HepG2 (cell line): ENCODE measurements at regions not wholly inside any gene's neighbourhood (a gene's known extent, or its start where the extent isn't known, plus 50 kb on each side); places are given as distances from the start of the nearest gene placed in this dataset.

Experiments
- ATAC-seq: fragments of 200-7000 bp; cut with Tn5 transposase; 3 replicates; pipeline ENCODE4 v1.9.1; 2020; ENCODE audit warnings: mild to moderate bottlenecking, moderate library complexity
- BruUV-seq: library from RNA; stranded (reverse); fragments of 400-500 nt; replicated peaks from 2 replicates; lab custom pipeline; 2021; lab: Mats Ljungman, UMichigan
- CTCF ChIA-PET: fragments of 300-600 bp; formaldehyde crosslinking; extraction: SDS; loops from one replicate; lab custom pipeline; 2021; ENCODE audit warnings: low total read pairs, inconsistent platforms, low intra/inter-chr PET ratio; lab: Yijun Ruan, JAX
- POLR2A ChIA-PET: fragments of 350-600 bp; sonication (Branson Sonifier 250); formaldehyde crosslinking; loops from one replicate; lab custom pipeline; 2020; ENCODE audit warnings: antibody characterized with exemption, inconsistent platforms; lab: Yijun Ruan, JAX
- DNase-seq: peaks from one replicate; pipeline ENCODE4 v3.0.0-alpha.2; 2015; ENCODE audit warnings: low spot score
- FAIRE-seq: peaks from 3 replicates; lab custom pipeline; 2011; peaks lifted over from hg19 to GRCh38; lab: Jason Lieb, UNC
- H2AFZ ChIP-seq: one replicate; pipeline ENCODE4 v1.6.1; 2011; ENCODE audit warnings: low read length, inconsistent platforms
- H3K27ac ChIP-seq: fragments of 300-600 bp; 3 replicates; pipeline ENCODE4 v1.8.0; 2011; ENCODE audit warnings: mixed run types, mild to moderate bottlenecking, mixed read lengths, low read length, inconsistent platforms; ENCODE audit not compliant: insufficient read depth; ENCODE audit errors: extremely low read length
- H3K27me3 ChIP-seq, 2 experiments: fragments of 200-600 bp in 1 of 2; 2 replicates in 1 of 2; 3 replicates in 1 of 2; pipeline versions ENCODE4 v1.6.0 to v1.8.0; 2011; ENCODE audit warnings: low read length in 2 of 2, mild to moderate bottlenecking in 2 of 2, moderate library complexity in 2 of 2, inconsistent platforms in 1 of 2; ENCODE audit not compliant: insufficient read depth in 2 of 2, control insufficient read depth in 1 of 2
- H3K36me3 ChIP-seq, 2 experiments: fragments of 200-600 bp in 1 of 2; replicated peaks in 1 of 2; 2 replicates in 1 of 2; 3 replicates in 1 of 2; pipeline versions ENCODE4 v1.5.1 to v1.8.0; 2011; ENCODE audit warnings: low read length in 2 of 2, inconsistent platforms in 1 of 2; ENCODE audit not compliant: insufficient read depth in 2 of 2, control insufficient read depth in 1 of 2
- H3K4me1 ChIP-seq: 2 replicates; pipeline ENCODE4 v1.5.1; 2012; ENCODE audit warnings: low read length, inconsistent platforms; ENCODE audit not compliant: insufficient read depth
- H3K4me2 ChIP-seq: 2 replicates; pipeline ENCODE4 v1.6.0; 2011; ENCODE audit warnings: low read depth, low read length, inconsistent platforms
- H3K4me3 ChIP-seq, 3 experiments: fragments of 200-600 bp in 1 of 3; sonication (generic), shearing (Covaris generic) in 1 of 3; replicated peaks in 1 of 3; 2 replicates each; pipeline ENCODE4 v1.5.1; 2011 to 2016; ENCODE audit warnings: low read length in 3 of 3, inconsistent platforms in 2 of 3, low read depth in 2 of 3, mild to moderate bottlenecking in 2 of 3, control low read depth in 1 of 3, mixed read lengths in 1 of 3; ENCODE audit not compliant: insufficient read depth in 1 of 3
- H3K79me2 ChIP-seq: one replicate; pipeline ENCODE4 v1.6.1; 2011; ENCODE audit warnings: low read length, inconsistent platforms; ENCODE audit not compliant: insufficient read depth
- H3K9ac ChIP-seq: 2 replicates; pipeline ENCODE4 v1.6.0; 2011; ENCODE audit warnings: mild to moderate bottlenecking, low read depth, low read length, inconsistent platforms; ENCODE audit not compliant: insufficient read depth
- H3K9me3 ChIP-seq: 2 replicates; pipeline ENCODE4 v1.5.1; 2012; ENCODE audit warnings: mild to moderate bottlenecking, low read length
- H4K20me1 ChIP-seq: 2 replicates; pipeline ENCODE4 v1.6.0; 2011; ENCODE audit warnings: inconsistent platforms, mild to moderate bottlenecking, low read length, moderate library complexity; ENCODE audit not compliant: insufficient read depth
- ARNT ChIP-seq: fragments of 450-650 bp; IDR thresholded peaks from 2 replicates; pipeline ENCODE4 v1.6.1; 2017
- PREB ChIP-seq: sonication (generic); formaldehyde crosslinking; IDR thresholded peaks from 2 replicates; pipeline ENCODE4 v1.4.0; 2020; ENCODE audit warnings: missing genetic modification reagents
- SPEN ChIP-seq: sonication (generic); formaldehyde crosslinking; IDR thresholded peaks from 2 replicates; pipeline ENCODE4 v1.5.1; 2020; ENCODE audit warnings: low read depth, mild to moderate bottlenecking, missing genetic modification reagents
- ZNF260 ChIP-seq: sonication (generic); formaldehyde crosslinking; IDR thresholded peaks from 2 replicates; pipeline ENCODE4 v1.4.0; 2020; ENCODE audit warnings: missing genetic modification reagents, low read depth, mild to moderate bottlenecking, borderline replicate concordance
- ZNF343 ChIP-seq: sonication (generic); formaldehyde crosslinking; IDR thresholded peaks from 2 replicates; pipeline ENCODE4 v1.4.0; 2020; ENCODE audit warnings: mild to moderate bottlenecking, missing genetic modification reagents
- ZNF547 ChIP-seq: sonication (generic); formaldehyde crosslinking; IDR thresholded peaks from 2 replicates; pipeline ENCODE4 v1.5.1; 2020; ENCODE audit warnings: mild to moderate bottlenecking, missing genetic modification reagents
- ZNF615 ChIP-seq: sonication (generic); formaldehyde crosslinking; IDR thresholded peaks from 2 replicates; pipeline ENCODE4 v1.5.0; 2020; ENCODE audit warnings: mild to moderate bottlenecking, missing genetic modification reagents, borderline replicate concordance
- ZNF709 ChIP-seq: sonication (generic); formaldehyde crosslinking; IDR thresholded peaks from 2 replicates; pipeline ENCODE4 v1.5.0; 2020; ENCODE audit warnings: mild to moderate bottlenecking, missing genetic modification reagents
- ZNF788 ChIP-seq: sonication (generic); formaldehyde crosslinking; IDR thresholded peaks from 2 replicates; pipeline ENCODE4 v1.5.0; 2020; ENCODE audit warnings: mild to moderate bottlenecking, missing genetic modification reagents, borderline replicate concordance
- WGBS: methylation state at CpG from one replicate; pipeline ENCODE4 v1.1.6; 2017; ENCODE audit warnings: low lambda C conversion rate; 5-methylcytosine and 5-hydroxymethylcytosine counted together
- in situ Hi-C: cut with HindIII; loops from 2 replicates; pipeline ENCODE4 v1.10.0; 2017; ENCODE audit warnings: low pct_unique_long_range_greater_than_20kb; ENCODE audit not compliant: extremely low pct_ligation_motif_present
- intact Hi-C: fragments of 100-400 bp; cut with micrococcal nuclease; formaldehyde crosslinking; loops from one replicate; pipeline ENCODE4 v1.10.0; 2022; ENCODE audit not compliant: unreplicated experiment

GRCh38 chr3:107241217-107241616 is 136.0 kb upstream of the CCDC54 start:
- TF ChIP-seq ZNF615 (CRISPR knock-in tag): no peak
- no peak for TF ChIP-seq ZNF709 (CRISPR knock-in tag)
- no peak for TF ChIP-seq ZNF260 (CRISPR knock-in tag)
- TF ChIP-seq SPEN (CRISPR knock-in tag): no peak
- TF ChIP-seq ZNF788: no peak
- TF ChIP-seq PREB: no peak
- no peak for TF ChIP-seq ZNF343 (CRISPR knock-in tag)
- intact Hi-C loops (no loop called here), in situ Hi-C loops (loop anchor here (25.0 kb wide), 2 partner anchors 296 to 596 kb away; no protein-coding TSS in a partner anchor)
- peaks cover 1 to 10% of the 10 kb centered on the region in 2 experiments; a peak in 2 of 5 replicates for H3K27me3 ChIP-seq
- no peaks in the 10 kb centered on the region for H4K20me1 ChIP-seq
- H3K9ac ChIP-seq: no peak overlapping the region
- no peaks in the 10 kb centered on the region for H3K79me2 ChIP-seq
- no peak overlapping the region for H2AFZ ChIP-seq
- no peaks in the 10 kb centered on the region for H3K9me3 ChIP-seq
- H3K36me3 ChIP-seq: no peaks in the 10 kb centered on the region
- no TSS peak for BruUV-seq
- DNase-seq: no peak
- peak; percentile 40 for ATAC-seq
- H3K27ac ChIP-seq: no peak overlapping the region
- FAIRE-seq: no peak
- 66% methylated on average over 7 of the region's 7 CpGs for WGBS
- ChIA-PET CTCF (no interaction called here), POLR2A (no interaction called here)
- peaks cover 14% of the 10 kb centered on the region for H3K4me1 ChIP-seq
- H3K4me3 ChIP-seq: no peak overlapping the region
- H3K4me2 ChIP-seq: peak overlapping the region; percentile 94

DNA sequence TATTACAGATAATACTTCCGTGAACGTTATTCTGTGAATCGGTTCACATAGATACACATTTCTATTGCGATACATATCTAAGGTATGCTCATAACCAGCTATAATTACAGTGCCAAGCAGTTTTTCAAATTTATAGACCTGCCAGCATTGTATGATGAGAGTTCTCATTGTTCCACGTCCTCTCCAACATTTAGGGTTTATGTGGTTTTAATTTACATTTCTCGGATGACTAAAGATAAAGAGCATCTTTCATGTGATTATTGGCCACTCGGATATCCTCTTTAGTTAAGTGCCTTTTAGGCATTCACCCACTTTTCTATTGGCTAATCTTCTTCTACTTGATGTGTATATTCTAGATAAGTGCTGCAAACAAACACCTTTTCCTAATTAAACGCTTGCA is 134.7 kb upstream of the CCDC54 start:
- no peak overlapping the region for H3K4me3 ChIP-seq
- 28% methylated on average over 8 of the region's 8 CpGs for WGBS
- H3K27ac ChIP-seq: no peak overlapping the region
- no peaks in the 10 kb centered on the region for H3K79me2 ChIP-seq
- ChIA-PET POLR2A (no interaction called here), CTCF (no interaction called here)
- peaks cover 0 to 10% of the 10 kb centered on the region in 2 experiments; a peak in 2 of 5 replicates for H3K27me3 ChIP-seq
- H3K4me2 ChIP-seq: no peak overlapping the region
- ATAC-seq: no peak
- peaks cover 14% of the 10 kb centered on the region for H3K4me1 ChIP-seq
- BruUV-seq: no TSS peak
- no peaks in the 10 kb centered on the region for H3K36me3 ChIP-seq
- H3K9me3 ChIP-seq: no peaks in the 10 kb centered on the region
- H4K20me1 ChIP-seq: no peaks in the 10 kb centered on the region
- DNase-seq: no peak
- TF ChIP-seq ARNT (no peak), ZNF547 (CRISPR knock-in tag) (no peak)
- in situ Hi-C loops: loop anchor here (25.0 kb wide), 2 partner anchors 295 to 595 kb away; no protein-coding TSS in a partner anchor
- H2AFZ ChIP-seq: no peak overlapping the region
- no peak overlapping the region for H3K9ac ChIP-seq
- no peak for FAIRE-seq
- intact Hi-C loops: no loop called here
